NCI-H526 (cell line): ENCODE measurements at regions not wholly inside any gene's neighbourhood (a gene's known extent, or its start where the extent isn't known, plus 50 kb on each side); places are given as distances from the start of the nearest gene placed in this dataset.
"Not testable (repeated sequence)": the region's sequence is repeated elsewhere in the genome, so short reads cannot be mapped to it uniquely, and the experiment has no call there.

ENCODE experiments used
- DNase-seq, 2 experiments: peaks; one replicate each; lab custom pipeline; 2025; lab: John Stamatoyannopoulos, UW

GRCh38 chrX:116872931-116873330, 410.2 kb upstream of the CT83 start:
- no peak for DNase-seq

DNA sequence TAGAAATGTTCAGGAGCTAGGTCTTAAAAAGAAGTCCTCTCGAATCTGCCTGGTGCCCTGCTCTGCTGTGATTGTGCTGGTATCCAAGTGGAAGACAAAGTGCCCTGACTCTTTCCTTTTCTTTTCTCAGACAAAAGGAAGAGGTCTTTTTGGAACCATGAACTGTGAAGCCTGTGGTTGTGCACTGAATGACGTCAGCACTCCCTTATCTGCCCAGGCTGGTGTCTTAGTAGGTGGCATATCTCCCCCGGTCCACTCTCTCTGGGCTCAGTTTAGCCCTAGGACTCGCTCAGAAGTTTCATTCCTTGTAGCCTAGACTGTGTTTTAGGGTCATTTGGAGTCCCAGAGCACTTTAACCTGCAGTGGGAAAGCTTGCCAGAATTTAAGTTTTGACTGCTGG, 400.3 kb upstream of the CT83 start:
- DNase-seq, result no peak

- DNase-seq, result no peak
These were observed 399.6 kb upstream of the CT83 start for GRCh38 chrX:116862340-116862739.

- no peak for DNase-seq
These were observed 378.5 kb upstream of the CT83 start for GRCh38 chrX:116841290-116841689.

GRCh38 chrX:116827063-116827462, 364.3 kb upstream of the CT83 start:
- no peak for DNase-seq

DNA sequence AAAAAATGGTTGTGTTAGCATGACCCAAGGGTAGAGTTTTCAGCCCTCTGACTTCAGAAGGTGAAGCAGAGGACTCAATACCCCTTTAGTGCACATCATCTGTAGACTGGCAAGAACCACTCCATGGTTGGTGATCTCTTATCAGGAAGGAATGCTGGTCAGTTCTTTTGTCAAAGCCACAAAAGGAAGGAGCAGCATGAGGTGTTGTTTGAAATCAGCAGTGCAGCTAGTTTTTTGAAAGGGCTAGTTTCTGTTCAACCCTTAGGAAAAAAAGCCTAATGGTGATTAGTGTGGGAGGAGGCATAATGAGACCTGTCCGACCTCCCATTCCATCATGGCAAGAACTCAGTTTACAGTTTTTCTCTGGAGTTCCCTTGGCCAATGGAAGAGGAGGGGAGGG, 362.0 kb upstream of the CT83 start:
- no peak for DNase-seq

DNA sequence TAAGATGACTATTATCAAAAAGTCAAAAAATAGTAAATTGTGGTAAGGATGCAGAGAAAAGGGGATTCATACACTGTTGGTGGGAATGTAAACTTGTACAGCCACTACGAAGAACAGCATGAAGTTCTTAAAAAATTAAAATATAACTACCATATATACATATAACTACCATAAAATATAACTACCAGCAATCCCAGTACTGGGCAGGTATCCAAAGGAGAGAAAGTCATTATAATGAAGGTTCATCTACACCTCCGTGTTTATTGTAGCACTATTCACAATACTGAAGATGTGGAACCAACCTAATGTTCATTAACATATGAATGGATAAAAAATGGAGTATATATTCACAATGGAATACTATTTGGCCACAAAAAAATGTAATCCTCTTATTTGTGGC, 360.9 kb upstream of the CT83 start:
- DNase-seq, result no peak

GRCh38 chrX:116806288-116806802, 343.6 kb upstream of the CT83 start:
- DNase-seq, result no peak

- DNase-seq, result no peak
These were observed 339.2 kb upstream of the CT83 start for GRCh38 chrX:116801943-116802342.

GRCh38 chrX:116781926-116782325, 319.1 kb upstream of the CT83 start:
- DNase-seq, result no peak

- DNase-seq, result no peak
These were observed 294.7 kb upstream of the CT83 start for GRCh38 chrX:116757491-116757890.

GRCh38 chrX:116756958-116757357, 294.2 kb upstream of the CT83 start:
- no peak for DNase-seq

DNA sequence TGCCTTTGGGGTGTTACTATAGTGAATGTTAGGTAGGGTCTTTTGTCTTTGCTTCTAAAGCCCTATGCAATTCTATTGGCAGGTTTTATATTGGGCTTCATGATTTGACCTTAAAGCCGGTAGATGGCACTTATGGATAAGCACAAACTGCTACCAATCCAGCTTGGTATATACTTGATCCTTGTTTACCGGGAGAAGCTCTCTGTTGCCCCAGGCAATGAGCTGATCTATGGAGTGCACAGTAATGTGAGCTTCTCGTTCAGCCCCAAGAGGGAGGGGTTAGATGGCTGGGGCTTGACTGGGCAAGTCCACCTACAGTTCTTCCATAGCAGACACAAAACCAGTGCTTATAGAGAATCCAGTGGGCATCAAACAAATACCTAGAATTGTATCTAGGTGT, 287.2 kb upstream of the CT83 start:
- peak; percentile 48 to 64 for DNase-seq

DNA sequence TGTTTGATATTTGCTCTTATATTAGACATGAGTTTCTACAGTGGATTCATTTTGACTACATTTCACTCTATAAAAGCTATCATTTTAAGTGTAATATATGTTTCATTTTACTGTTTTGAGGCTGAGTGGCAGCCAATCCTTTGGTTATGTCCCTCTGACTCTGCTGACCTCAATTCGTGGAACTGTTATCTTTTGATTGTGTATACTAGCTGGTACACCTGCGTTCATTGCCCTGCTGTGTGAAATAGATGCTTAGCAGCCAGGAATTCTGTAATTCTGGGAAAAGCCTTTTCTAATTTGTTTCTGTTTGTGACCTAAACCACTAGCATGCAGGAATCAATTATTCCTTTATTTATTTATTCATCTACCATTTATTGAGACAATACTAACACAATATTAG, 269.4 kb upstream of the CT83 start:
- no peak for DNase-seq

GRCh38 chrX:116726806-116727205, 264.0 kb upstream of the CT83 start:
- no peak for DNase-seq

- no peak for DNase-seq
These were observed 231.3 kb upstream of the CT83 start for GRCh38 chrX:116694046-116694445.

DNA sequence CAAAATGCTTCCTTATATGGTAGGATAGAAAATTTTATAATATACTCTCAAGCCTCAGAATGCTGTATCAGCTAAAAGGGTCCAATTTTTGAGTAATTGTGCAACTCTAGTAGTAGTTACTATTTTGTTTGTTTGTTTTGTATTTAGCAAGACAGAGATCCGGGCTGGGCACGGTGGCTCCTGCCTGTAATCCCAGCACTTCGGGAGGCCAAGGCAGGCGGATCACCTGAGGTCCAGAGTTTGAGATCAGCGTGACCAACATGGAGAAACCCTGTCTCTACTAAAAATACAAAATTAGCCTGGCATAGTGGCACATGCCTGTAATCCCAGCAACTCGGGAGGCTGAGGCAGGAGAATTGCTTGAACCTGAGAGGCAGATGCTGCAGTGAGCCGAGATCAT, 216.8 kb upstream of the CT83 start:
- DNase-seq, result not testable (repeated sequence)

- no peak for DNase-seq
These were observed 204.8 kb upstream of the CT83 start for GRCh38 chrX:116667346-116668134.

- no peak for DNase-seq
These were observed 194.3 kb upstream of the CT83 start for GRCh38 chrX:116657071-116657470.

GRCh38 chrX:116628464-116628863, 165.7 kb upstream of the CT83 start:
- no peak for DNase-seq

DNA sequence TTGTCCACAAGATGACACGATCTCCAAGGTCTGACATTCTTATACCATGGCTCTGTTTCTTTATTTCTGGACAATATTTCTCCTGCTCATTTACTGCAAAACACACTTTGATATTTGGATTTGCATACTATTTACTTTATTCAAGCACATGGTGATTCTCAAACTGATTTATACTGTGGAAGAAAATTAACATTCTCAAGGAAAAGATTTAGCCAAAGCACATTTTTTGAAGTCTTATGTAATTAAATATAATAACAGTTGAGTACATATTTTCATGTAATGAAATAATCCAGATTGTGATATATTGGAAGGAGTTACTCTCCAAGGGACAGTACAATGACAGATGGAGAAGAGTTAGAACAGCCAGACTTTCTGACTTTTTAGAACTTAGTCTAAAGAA, 155.8 kb upstream of the CT83 start:
- no peak for DNase-seq

GRCh38 chrX:116607776-116608175, 145.0 kb upstream of the CT83 start:
- DNase-seq, result no peak

DNA sequence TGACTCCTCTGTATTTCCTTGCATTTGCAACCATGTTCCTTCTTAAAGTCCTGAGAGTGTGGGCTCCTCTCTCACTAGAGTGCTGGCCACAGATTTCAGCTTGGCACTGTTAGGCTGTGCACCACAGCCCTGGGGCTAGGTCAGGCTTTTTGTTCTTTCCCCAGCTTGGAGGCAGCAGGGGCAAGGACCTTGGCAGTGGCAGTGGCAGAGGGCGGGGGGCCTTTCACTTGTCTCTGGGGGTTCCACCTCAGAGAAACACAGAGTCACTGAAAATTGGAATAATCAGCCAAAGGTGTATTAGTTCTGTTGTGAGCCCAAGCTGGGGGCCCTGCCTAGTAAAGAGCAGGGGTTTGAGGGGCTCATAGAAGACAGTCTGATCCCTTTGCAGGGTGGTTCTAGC, 142.8 kb upstream of the CT83 start:
- no peak for DNase-seq

DNA sequence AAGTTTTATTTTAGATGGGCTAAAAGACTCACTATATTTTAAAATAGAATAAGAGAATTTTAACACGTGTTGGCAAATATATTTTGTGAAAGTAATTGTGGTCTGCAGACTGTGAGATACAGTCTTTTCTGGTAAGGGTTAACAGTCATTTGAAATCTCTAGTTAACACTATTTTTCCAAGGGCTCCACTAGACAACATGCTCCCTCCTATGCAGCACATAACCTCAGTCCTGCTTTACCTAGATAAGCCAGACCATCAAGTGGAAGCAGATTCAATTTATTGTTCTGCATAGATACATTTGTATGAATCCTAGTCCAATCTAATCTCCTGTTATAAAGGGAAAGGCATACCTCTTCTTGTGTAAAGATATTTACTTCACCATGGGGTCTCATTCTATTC, 133.2 kb upstream of the CT83 start:
- DNase-seq, result no peak
